HG02678 (cell line): ENCODE measurements at regions not wholly inside any gene's neighbourhood (a gene's known extent, or its start where the extent isn't known, plus 50 kb on each side); places are given as distances from the start of the nearest gene placed in this dataset.

Source experiments
- ATAC-seq: cut with Tn5 transposase; IDR thresholded peaks from one replicate; pipeline ENCODE4 v1.9.1; 2021; ENCODE audit warnings: mild to moderate bottlenecking, moderate library complexity; ENCODE audit not compliant: unreplicated experiment

DNA sequence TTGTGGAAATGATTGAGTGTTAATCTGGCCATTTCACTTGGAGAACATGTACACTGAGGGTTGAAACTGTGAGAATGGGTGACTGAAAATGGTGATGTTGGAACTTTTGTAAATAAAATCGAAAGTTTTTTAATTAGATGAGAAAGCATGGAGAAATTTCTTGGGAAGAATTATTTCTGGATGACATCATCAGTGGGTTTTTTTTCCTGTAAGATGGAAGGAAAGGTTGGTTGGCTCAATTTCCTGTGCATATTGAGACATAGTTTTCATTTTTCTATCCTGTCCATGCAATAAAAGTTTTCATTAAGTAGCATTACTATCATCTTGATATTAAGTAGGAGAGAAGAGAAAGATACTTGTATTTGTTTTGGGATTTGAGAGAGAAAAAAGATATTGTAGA is 120.6 kb upstream of the HTR2A start:
- ATAC-seq, result no peak

GRCh38 chr13:47008318-47008717 is 111.5 kb upstream of the HTR2A start:
- ATAC-seq, result no peak

- ATAC-seq, result no peak
Measured at GRCh38 chr13:47005756-47006414, 109.0 kb upstream of the HTR2A start.

- no peak for ATAC-seq
Measured at GRCh38 chr13:47004540-47004939, 107.7 kb upstream of the HTR2A start.

DNA sequence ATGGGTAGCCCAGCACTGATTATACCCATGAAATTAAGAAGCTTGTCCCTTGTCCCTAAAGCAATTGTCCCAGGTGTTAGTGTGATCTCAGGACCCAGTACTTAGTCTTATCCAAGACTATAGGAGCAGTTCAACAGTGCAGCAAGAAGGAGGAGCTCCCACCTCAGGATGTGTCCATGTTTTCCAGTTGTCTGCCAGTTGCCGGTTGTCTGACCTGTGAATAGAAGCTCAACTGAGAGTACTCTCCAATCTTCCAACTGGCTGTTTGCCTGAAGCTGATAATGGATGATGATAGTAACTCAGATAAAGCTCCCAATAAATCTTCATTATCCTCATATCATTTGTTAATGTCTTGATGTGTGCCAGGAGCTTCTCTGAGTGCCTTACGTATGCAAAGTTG is 107.2 kb upstream of the HTR2A start:
- ATAC-seq, result no peak

DNA sequence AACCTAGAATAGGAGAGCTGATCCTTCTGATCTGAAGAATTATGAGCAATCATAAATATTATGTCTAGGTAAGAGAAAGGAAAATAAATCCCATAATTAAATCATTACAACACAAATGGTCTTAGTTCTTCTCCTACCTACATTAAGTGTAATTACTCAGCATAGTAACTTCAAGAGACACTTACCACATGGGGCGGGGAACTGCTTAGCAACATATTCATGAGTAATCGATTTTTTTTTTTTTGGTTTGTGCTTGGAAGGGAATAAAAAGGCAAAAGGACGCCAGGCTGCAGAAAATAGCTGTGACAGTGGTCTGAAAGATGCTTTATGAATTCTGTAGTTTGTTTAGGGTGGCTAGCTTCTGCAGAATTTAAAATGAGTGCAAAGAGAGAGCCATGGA is 103.3 kb upstream of the HTR2A start:
- no peak for ATAC-seq

- ATAC-seq, result peak; percentile 29
Measured at GRCh38 chr13:46996316-46997030, 99.6 kb upstream of the HTR2A start.

GRCh38 chr13:46995874-46996273 is 99.0 kb upstream of the HTR2A start:
- peak; percentile 89 for ATAC-seq

GRCh38 chr13:46994492-46994891 is 97.6 kb upstream of the HTR2A start:
- no peak for ATAC-seq

DNA sequence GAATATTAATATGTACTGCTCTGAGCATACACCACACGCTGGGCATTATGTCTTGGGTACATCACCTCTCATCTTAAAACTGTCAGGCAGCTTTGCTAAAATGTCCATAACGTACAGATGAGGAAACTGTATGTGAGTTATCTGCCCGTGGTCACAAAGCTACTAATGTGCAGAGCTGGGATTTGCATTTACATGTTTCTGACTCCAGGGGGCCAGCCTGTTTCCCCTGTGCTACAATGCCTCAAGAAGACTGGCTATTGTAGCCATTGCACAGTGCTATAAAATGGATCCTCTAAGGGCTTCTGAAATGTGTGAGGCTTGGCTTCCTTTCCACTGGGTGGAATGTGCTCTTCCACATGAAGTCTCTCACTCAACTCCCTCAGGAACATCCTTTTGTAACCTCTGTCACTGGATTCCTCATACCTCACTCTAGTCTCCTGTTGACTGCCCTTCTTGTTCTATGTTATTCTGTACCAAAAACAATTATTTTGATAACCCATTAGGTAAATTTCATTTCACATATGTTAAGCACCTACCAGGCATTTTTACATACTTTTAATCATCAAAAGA is 95.6 kb upstream of the HTR2A start:
- no peak for ATAC-seq

- ATAC-seq, result peak; percentile 71
Measured at GRCh38 chr13:46983881-46984280, 87.0 kb upstream of the HTR2A start.

GRCh38 chr13:46982856-46983582 is 86.2 kb upstream of the HTR2A start:
- ATAC-seq, result peak; percentile 89

GRCh38 chr13:46975173-46975572 is 78.3 kb upstream of the HTR2A start:
- no peak for ATAC-seq

- ATAC-seq, result no peak
Measured at GRCh38 chr13:46968450-46968849, 71.6 kb upstream of the HTR2A start.

GRCh38 chr13:46964789-46965527 is 68.1 kb upstream of the HTR2A start:
- no peak for ATAC-seq

GRCh38 chr13:46963904-46964303 is 67.1 kb upstream of the HTR2A start:
- ATAC-seq, result no peak

GRCh38 chr13:46962281-46962941 is 65.6 kb upstream of the HTR2A start:
- ATAC-seq, result no peak

DNA sequence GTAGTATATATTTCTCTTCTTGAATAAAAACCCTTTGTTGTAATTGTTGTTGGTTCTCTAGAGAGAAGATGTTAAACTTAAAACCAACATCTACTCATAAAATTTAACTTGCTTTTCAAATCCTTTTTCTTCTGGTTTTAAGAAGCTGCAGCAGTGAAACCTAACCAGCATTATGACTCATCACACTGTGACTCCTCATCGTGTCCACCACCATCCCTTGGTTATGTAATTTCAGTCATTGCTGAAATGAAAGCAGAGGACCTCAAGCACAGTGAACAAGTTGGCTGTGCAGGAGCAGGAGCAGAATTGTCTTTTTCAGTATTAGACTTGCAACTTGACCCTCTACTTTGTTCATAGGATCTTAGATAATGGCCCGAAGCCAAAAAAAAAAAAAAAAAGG is 64.9 kb upstream of the HTR2A start:
- peak; percentile 99 for ATAC-seq

DNA sequence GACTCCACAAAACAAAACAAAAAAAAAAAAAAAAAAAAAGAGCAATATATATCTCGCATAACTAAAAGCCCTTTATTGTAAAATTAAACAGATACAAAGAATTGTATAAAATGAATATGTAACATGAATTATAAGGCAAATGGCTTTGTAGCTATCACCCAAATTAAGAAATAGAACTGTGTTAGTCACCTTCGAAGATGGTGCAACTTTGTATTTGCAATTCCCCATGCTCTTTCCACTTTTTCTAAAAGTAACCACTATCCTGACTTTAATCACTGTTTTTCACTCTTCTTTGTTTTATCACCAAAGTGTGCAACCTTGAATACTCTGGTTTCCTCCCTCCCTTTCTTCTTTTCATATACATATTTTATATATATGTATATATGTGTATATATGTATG is 57.1 kb upstream of the HTR2A start:
- no peak for ATAC-seq

DNA sequence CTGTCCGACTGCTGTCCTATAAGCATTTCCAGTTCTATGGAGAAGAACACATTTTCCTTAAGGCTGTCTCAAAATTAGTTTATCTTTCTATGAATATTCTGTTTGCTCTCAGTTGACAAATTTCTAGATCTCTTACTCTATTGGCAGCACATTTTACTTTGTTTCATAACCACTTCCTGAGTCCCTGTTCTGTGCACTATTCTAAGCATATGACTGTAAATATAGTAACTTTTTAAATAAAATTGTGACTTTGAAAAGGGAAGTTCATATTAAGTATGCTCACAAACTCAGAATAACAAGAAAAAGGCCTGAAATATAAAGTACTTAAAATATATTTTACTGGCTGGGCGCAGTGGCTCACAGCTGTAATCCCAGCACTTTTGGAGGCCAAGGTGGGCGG is 56.5 kb upstream of the HTR2A start:
- ATAC-seq, result peak; percentile 54
